ENCODE measurements at regions not wholly inside any gene's neighbourhood (a gene's known extent, or its start where the extent isn't known, plus 50 kb on each side); places are given as distances from the start of the nearest gene placed in this dataset.
"Not testable (repeated sequence)": the region's sequence is repeated elsewhere in the genome, so short reads cannot be mapped to it uniquely, and the experiment has no call there.

- DNase-seq (ENCODE audit: low read depth): no peak
- TF ChIP-seq, protein P1, sequence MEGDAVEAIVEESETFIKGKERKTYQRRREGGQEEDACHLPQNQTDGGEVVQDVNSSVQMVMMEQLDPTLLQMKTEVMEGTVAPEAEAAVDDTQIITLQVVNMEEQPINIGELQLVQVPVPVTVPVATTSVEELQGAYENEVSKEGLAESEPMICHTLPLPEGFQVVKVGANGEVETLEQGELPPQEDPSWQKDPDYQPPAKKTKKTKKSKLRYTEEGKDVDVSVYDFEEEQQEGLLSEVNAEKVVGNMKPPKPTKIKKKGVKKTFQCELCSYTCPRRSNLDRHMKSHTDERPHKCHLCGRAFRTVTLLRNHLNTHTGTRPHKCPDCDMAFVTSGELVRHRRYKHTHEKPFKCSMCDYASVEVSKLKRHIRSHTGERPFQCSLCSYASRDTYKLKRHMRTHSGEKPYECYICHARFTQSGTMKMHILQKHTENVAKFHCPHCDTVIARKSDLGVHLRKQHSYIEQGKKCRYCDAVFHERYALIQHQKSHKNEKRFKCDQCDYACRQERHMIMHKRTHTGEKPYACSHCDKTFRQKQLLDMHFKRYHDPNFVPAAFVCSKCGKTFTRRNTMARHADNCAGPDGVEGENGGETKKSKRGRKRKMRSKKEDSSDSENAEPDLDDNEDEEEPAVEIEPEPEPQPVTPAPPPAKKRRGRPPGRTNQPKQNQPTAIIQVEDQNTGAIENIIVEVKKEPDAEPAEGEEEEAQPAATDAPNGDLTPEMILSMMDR (conservative IDR thresholded peaks at IDR 0.05; ENCODE audit: control insufficient read depth, insufficient read depth, low read depth, low read length): no peak
Observed at GRCh38 chr12:42019746-42020145, 124.9 kb downstream of the GXYLT1 start.

GRCh38 chr12:42017051-42017450 lies 127.6 kb downstream of the GXYLT1 start:
- TF ChIP-seq, protein P1 (conservative IDR thresholded peaks at IDR 0.05; ENCODE audit: control insufficient read depth, insufficient read depth, low read depth, low read length): no peak
- DNase-seq (ENCODE audit: low read depth): no peak

More at GRCh38 chr12:42019746-42020145, 124.9 kb downstream of the GXYLT1 start:
- no peak overlapping the region for H3K4me3 ChIP-seq (ENCODE audit: control insufficient read depth, low read depth, low read length)

DNA sequence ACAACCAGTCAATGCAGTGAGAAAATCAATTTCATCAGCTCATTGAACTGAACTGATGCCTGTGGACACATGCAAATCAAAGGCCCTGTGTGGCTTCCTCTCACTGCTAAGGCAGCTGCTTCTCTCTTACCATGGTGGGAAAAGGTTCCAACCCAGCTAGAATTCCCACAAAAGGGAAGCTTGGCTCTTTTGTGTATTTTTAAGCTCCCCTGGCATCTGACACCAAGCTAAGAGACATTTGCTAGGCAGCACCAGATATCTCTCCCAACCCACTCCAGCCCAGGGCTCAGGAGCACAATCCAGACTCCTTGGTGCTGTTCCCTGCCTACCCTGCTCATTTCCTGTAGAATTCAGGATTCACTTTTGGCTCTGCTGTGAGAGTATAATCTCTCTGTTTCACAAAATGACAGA lies 129.6 kb downstream of the GXYLT1 start:
- TF ChIP-seq, protein P1 (conservative IDR thresholded peaks at IDR 0.05; ENCODE audit: control insufficient read depth, insufficient read depth, low read depth, low read length): no peak
- no peak overlapping the region for H3K4me3 ChIP-seq (ENCODE audit: control insufficient read depth, low read depth, low read length)
- no peak for DNase-seq (ENCODE audit: low read depth)

More at GRCh38 chr12:42017051-42017450, 127.6 kb downstream of the GXYLT1 start:
- H3K4me3 ChIP-seq (ENCODE audit: control insufficient read depth, low read depth, low read length): no peak overlapping the region

GRCh38 chr12:42012501-42012900 lies 132.2 kb downstream of the GXYLT1 start:
- not testable (repeated sequence) for DNase-seq (ENCODE audit: low read depth)

DNA sequence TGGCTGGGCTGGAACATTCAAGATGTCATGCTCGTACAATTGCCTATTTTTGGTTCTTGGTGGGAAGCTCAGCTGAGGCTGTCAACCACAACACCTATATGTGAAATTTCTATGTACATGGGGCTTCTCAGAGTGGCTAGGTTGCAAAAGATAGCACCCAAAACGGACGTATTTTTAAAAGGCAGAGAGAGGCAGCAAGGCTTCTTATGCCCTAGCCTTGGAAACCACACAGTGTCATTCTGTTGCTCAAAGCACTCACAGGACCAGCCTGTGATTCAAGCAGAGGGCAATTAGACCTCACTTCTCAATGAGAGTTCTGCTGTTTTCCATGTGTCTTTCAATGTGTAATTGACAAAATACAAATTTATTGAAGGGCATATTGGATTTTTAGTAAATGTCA lies 134.0 kb downstream of the GXYLT1 start:
- TF ChIP-seq, protein P1 (conservative IDR thresholded peaks at IDR 0.05; ENCODE audit: control insufficient read depth, insufficient read depth, low read depth, low read length): no peak
- DNase-seq (ENCODE audit: low read depth): no peak
- no peak overlapping the region for H3K4me3 ChIP-seq (ENCODE audit: control insufficient read depth, low read depth, low read length)

More at GRCh38 chr12:42012501-42012900, 132.2 kb downstream of the GXYLT1 start:
- H3K4me3 ChIP-seq (ENCODE audit: control insufficient read depth, low read depth, low read length): not testable (repeated sequence)

- no peak overlapping the region for H3K4me3 ChIP-seq (ENCODE audit: control insufficient read depth, low read depth, low read length)
- TF ChIP-seq, protein P1 (conservative IDR thresholded peaks at IDR 0.05; ENCODE audit: control insufficient read depth, insufficient read depth, low read depth, low read length): no peak
- no peak for DNase-seq (ENCODE audit: low read depth)
Observed at GRCh38 chr12:42010257-42010656, 134.4 kb downstream of the GXYLT1 start.

DNA sequence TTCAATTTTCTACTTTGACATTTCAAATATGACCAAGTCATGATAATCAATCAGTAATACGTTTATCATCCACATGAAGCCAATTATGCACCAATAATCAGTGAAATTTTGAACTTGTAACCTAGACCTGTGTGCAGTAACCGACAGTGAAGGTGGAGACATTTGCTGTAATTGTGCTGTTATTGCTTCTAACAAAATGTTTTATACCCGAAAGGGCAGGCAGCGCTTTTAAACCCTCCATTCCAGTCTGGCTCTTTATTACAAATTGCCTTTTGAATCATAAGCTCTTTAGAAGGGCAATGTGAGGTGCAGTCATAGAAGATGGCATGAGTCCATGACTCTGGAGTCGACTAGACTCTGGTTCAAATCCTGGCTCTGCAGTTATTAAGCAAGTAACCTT lies 135.7 kb downstream of the GXYLT1 start:
- DNase-seq (ENCODE audit: low read depth): no peak
- TF ChIP-seq, protein P1 (conservative IDR thresholded peaks at IDR 0.05; ENCODE audit: control insufficient read depth, insufficient read depth, low read depth, low read length): no peak
- no peak overlapping the region for H3K4me3 ChIP-seq (ENCODE audit: control insufficient read depth, low read depth, low read length)

Data from fibroblast of mammary gland (primary cell).